Ascending aorta (tissue), 2 donors: ENCODE measurements at regions not wholly inside any gene's neighbourhood (a gene's known extent, or its start where the extent isn't known, plus 50 kb on each side); places are given as distances from the start of the nearest gene placed in this dataset.
A peak's percentile ranks its signal among the peaks of the same experiment; 100 is the strongest.

Source experiments
- DNase-seq, 2 donors: peaks; one replicate each; pipeline ENCODE4 v3.0.0-alpha.2; 2019; ENCODE audit warnings: low spot score in 2 of 2
- H3K27ac ChIP-seq, 2 donors: fragments of 200-600 bp; sonication (generic); one replicate each; pipeline ENCODE4 v1.5.1; 2016 to 2017; ENCODE audit warnings: mild to moderate bottlenecking in 1 of 2
- H3K27me3 ChIP-seq: fragments of 200-600 bp; sonication (generic); one replicate; pipeline ENCODE4 v1.5.1; 2017
- H3K36me3 ChIP-seq, 2 donors: fragments of 200-600 bp; sonication (generic); one replicate each; pipeline ENCODE4 v1.5.1; 2016
- H3K4me1 ChIP-seq, 2 donors: fragments of 200-600 bp; sonication (generic); one replicate each; pipeline ENCODE4 v1.5.1; 2016 to 2017; ENCODE audit warnings: mild to moderate bottlenecking in 1 of 2
- H3K4me3 ChIP-seq, 2 donors: fragments of 200-600 bp; sonication (generic); one replicate each; pipeline ENCODE4 v1.5.1; 2016 to 2017; ENCODE audit warnings: mild to moderate bottlenecking in 1 of 2
- H3K9me3 ChIP-seq, 2 donors: fragments of 200-600 bp; sonication (generic); one replicate each; pipeline ENCODE4 v1.5.1; 2016
- intact Hi-C: fragments of 100-400 bp; cut with DNase I; formaldehyde crosslinking; loops from one replicate; pipeline ENCODE4 v1.15.1; 2023
- TF ChIP-seq, protein P1 (sequence below), 3 experiments: fragments of 200-600 bp in 2 of 3; fragments of 450-650 bp in 1 of 3; sonication (generic) in 2 of 3; IDR thresholded peaks; one replicate each; pipeline ENCODE4 v1.5.1; 2016 to 2019; ENCODE audit warnings: antibody characterized with exemption in 3 of 3, mild to moderate bottlenecking in 1 of 3, moderate library complexity in 1 of 3

GRCh38 chr2:205889114-205889513, 196.9 kb downstream of the INO80D start:
- Histone ChIP-seq H3K27me3 (no peaks in the 10 kb centered on the region), H3K4me3 (no peak overlapping the region), H3K9me3 (no peaks in the 10 kb centered on the region), H3K27ac (no peak overlapping the region), H3K4me1 (no peaks in the 10 kb centered on the region), H3K36me3 (no peaks in the 10 kb centered on the region)
- TF ChIP-seq, protein P1, sequence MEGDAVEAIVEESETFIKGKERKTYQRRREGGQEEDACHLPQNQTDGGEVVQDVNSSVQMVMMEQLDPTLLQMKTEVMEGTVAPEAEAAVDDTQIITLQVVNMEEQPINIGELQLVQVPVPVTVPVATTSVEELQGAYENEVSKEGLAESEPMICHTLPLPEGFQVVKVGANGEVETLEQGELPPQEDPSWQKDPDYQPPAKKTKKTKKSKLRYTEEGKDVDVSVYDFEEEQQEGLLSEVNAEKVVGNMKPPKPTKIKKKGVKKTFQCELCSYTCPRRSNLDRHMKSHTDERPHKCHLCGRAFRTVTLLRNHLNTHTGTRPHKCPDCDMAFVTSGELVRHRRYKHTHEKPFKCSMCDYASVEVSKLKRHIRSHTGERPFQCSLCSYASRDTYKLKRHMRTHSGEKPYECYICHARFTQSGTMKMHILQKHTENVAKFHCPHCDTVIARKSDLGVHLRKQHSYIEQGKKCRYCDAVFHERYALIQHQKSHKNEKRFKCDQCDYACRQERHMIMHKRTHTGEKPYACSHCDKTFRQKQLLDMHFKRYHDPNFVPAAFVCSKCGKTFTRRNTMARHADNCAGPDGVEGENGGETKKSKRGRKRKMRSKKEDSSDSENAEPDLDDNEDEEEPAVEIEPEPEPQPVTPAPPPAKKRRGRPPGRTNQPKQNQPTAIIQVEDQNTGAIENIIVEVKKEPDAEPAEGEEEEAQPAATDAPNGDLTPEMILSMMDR (IDR thresholded peaks at IDR 0.05), result no peak
- no peak for DNase-seq
- intact Hi-C loops, result loop anchor here (5.0 kb wide), 1 partner anchor 122 kb away; no protein-coding TSS in a partner anchor

DNA sequence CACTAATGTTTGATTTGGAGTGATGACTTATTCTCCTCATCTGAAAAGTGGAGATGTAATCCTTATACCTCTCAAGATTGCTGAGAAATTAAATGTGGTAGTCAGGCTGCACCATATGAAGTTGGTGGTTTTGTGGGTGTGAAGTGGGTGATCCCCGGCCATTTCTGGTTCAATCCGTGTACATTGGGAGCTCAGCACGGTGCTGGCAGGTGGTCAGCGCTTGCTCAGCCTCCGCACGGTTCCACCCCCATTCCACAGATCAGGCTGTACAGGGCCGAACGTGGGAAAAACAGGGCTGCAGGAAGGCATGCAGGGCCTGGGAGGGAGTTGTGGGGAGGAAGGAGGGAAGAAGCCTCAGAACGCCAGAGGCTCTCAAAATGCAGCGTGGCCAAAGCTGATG, 198.3 kb downstream of the INO80D start:
- no peaks in the 10 kb centered on the region for H3K36me3 ChIP-seq
- H3K4me3 ChIP-seq, result no peak overlapping the region
- peaks cover 0 to under 1% of the 10 kb centered on the region in 2 donors for H3K4me1 ChIP-seq
- DNase-seq, result no peak
- H3K27me3 ChIP-seq, result no peaks in the 10 kb centered on the region
- no peak overlapping the region for H3K27ac ChIP-seq
- H3K9me3 ChIP-seq, result no peaks in the 10 kb centered on the region
- TF ChIP-seq, protein P1 (IDR thresholded peaks at IDR 0.05), result no peak
- intact Hi-C loops, result loop anchor here (5.0 kb wide), 1 partner anchor 120 kb away; no protein-coding TSS in a partner anchor

- Histone ChIP-seq H3K4me1 (peaks cover 0 to 2% of the 10 kb centered on the region in 2 donors), H3K27ac (no peak overlapping the region), H3K27me3 (no peaks in the 10 kb centered on the region), H3K4me3 (no peak overlapping the region), H3K36me3 (no peaks in the 10 kb centered on the region), H3K9me3 (no peaks in the 10 kb centered on the region)
- DNase-seq, result peak in 1 of 2 donors; percentile 80
- TF ChIP-seq, protein P1 (IDR thresholded peaks at IDR 0.05), result peak; percentile 67 to 87 (median 70)
- intact Hi-C loops, result loop anchor here (5.0 kb wide), 1 partner anchor 118 kb away; no protein-coding TSS in a partner anchor
These were observed 200.4 kb downstream of the INO80D start for GRCh38 chr2:205885492-205886099.

DNA sequence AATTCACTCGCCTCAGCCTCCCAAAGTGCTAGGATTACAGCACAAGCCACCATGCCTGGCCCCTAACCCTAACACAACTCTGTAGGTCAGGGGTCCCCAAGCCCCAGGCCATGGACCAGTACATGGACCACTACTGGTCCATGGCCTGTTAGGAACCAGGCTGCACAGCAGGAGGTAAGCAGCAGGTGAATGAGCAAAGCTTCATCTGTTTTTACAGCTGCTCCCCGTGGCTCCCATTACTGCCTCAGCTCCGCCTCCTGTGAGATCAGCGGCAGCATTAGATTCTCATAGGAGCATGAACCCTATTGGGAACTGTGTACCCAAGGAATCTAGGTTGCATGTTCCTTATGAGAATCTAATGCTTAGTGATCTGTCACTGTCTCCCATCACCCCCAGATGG, 201.7 kb downstream of the NRP2 start:
- H3K9me3 ChIP-seq, result no peaks in the 10 kb centered on the region
- intact Hi-C loops, result no loop called here
- no peak for DNase-seq
- H3K36me3 ChIP-seq, result no peaks in the 10 kb centered on the region
- no peaks in the 10 kb centered on the region for H3K27me3 ChIP-seq
- H3K4me1 ChIP-seq, result peaks cover 0 to 2% of the 10 kb centered on the region in 2 donors
- H3K27ac ChIP-seq, result no peak overlapping the region
- H3K4me3 ChIP-seq, result no peak overlapping the region
- TF ChIP-seq, protein P1 (IDR thresholded peaks at IDR 0.05), result no peak

DNA sequence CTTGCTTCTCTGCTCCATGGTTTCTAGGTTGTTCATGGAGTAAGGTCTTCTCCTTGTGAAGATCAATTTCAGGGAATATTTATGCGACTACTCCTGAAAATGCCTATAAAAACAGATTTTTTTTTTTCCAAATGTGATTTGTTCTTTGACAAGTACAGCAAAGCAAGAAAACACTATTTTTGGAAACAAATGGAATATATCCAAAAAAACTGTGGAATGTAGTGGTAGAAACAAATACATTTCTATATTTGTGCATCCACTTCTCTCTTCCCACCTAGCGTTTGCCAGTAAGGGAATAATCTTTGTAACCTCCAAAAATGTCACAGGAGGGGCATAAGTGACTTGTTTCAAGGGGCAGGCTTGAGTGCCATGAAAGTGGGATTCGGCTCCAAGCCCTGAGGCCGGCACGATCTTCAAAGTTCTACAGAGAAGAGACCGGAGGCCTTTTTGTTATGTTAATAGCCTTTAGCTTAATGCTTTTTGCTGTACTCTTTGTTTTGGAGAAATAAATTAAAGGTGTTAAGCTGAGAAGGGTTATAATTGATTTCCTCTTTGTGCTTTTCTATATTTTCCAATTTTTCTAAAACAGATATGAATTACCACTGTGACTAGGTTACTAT, 200.6 kb downstream of the NRP2 start:
- Histone ChIP-seq H3K4me3 (no peak overlapping the region), H3K27ac (peak overlapping the region in 1 of 2 donors; percentile 4), H3K27me3 (no peaks in the 10 kb centered on the region), H3K36me3 (no peaks in the 10 kb centered on the region), H3K4me1 (peaks cover 0 to 2% of the 10 kb centered on the region in 2 donors), H3K9me3 (no peaks in the 10 kb centered on the region)
- TF ChIP-seq, protein P1 (IDR thresholded peaks at IDR 0.05), result no peak
- no peak for DNase-seq
- intact Hi-C loops, result no loop called here
